ENCODE measurements at regions not wholly inside any gene's neighbourhood (a gene's known extent, or its start where the extent isn't known, plus 50 kb on each side); places are given as distances from the start of the nearest gene placed in this dataset.

DNA sequence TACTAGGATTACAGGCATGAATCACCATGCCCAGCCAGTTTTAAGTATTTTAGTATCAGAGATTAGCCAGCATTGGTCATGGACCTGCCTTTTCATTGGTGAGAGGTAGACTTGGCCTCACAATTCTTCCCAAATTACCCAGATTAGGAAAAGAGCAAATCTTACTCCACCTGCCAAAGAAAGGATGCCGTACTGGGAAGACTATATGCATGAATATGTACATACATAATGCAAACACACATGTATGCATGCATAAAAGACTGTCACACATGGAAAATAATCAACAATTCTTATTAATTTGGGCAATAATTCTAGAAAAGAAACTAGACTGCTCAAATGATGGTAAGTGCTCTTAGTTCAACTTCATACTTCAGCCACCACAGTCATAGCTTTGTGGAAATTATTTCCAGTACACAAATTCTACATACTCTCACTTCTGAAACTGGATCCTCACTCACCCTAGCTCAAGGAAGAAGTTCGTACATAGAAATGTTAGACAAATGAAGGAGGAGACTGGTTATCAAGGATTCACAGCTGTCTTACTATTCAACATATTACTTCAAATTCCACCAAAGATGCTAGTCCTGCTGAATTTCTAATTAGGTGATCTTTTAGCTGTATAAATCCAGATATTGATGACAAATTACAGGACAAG is 73.7 kb downstream of the MINAR2 start:
- DNase-seq = no peak

DNA sequence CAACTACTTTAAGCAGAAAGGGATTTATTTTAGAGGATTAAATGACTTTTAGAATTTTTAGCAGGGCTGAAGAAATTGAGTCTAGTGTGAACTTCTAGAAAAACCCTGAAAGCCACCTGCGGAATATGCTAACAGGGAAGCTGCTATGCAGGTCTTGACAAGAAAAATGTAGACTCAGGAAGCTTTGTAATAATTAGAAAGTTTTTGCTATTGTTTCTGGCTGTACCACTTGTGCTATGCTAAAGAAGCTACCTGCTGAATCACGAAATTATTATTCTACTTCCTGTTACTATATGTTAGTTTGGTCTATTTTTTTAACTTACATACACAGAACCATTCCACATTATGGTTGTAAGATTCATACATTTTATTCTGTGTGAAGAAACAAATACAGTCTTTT is 74.0 kb upstream of the CHSY3 start:
- DNase-seq = no peak

GRCh38 chr5:129836321-129836720 is 67.9 kb upstream of the CHSY3 start:
- no peak for DNase-seq

DNA sequence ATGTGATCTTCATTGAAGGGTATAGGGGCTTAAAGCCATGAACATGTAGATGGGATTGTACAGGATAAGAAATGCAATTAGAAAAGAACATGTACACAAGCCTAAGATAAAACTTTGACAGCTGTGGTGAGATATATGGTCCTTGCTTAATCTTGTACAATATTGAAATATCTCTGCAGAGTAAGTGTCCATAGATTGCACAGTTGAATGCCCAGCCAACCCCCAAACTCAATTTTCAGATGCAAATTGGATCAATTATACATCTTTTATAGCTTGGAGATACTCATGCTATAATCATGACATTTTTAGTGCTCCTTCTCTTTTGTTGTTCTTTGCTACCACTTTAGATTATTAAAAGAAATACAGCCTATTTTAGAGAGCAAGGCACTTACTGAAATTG is 59.5 kb upstream of the CHSY3 start:
- DNase-seq = no peak

- peak; percentile 8 for DNase-seq
Measured at GRCh38 chr5:129852747-129853352, 51.4 kb upstream of the CHSY3 start.

GRCh38 chr5:129853588-129853987 is 50.7 kb upstream of the CHSY3 start:
- DNase-seq = no peak

Data from GOT3 (cell line).